NB4 (cell line): ENCODE measurements at regions not wholly inside any gene's neighbourhood (a gene's known extent, or its start where the extent isn't known, plus 50 kb on each side); places are given as distances from the start of the nearest gene placed in this dataset.

Source experiments
- MYC ChIP-seq: IDR thresholded peaks from 2 replicates; pipeline ENCODE4 v1.6.1; 2011; ENCODE audit warnings: low read depth, low read length
- POLR2A ChIP-seq: IDR thresholded peaks from 2 replicates; pipeline ENCODE4 v1.6.1; 2011; ENCODE audit warnings: mild to moderate bottlenecking; ENCODE audit not compliant: insufficient read length; ENCODE audit errors: extremely low read depth
- TF ChIP-seq, protein P1 (sequence below): IDR thresholded peaks from one replicate; pipeline ENCODE4 v1.5.1; 2012; ENCODE audit warnings: low read depth, low read length

DNA sequence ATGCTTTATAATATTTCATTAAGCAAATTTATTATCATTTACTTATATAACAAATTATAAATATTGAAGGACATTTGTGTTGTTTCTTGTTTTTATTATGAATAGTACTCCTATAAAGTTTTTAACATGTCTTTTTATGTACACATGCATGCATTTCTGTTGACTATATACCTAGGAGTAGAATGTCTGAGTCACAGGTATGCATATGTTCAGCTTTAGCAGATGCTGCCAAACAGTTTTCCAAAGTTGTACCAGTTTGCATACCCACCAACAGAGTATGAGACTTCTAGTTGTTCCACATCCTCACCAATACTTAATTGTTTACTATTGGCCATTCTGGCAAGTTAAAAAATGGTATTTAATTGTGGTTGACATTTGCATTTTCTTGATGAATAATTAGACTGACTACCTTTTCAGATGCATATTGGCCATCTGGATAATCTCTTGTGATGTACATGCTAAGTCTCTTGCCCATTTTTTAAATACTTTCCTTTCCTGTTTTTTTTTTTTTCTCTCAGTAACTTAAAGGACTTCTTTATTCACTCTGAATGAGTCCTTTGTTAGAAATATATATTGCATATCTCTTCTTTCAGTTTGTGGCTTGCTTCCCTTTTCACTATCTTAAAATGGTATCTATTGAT, 132.2 kb upstream of the TRIM2 start:
- TF ChIP-seq, protein P1, sequence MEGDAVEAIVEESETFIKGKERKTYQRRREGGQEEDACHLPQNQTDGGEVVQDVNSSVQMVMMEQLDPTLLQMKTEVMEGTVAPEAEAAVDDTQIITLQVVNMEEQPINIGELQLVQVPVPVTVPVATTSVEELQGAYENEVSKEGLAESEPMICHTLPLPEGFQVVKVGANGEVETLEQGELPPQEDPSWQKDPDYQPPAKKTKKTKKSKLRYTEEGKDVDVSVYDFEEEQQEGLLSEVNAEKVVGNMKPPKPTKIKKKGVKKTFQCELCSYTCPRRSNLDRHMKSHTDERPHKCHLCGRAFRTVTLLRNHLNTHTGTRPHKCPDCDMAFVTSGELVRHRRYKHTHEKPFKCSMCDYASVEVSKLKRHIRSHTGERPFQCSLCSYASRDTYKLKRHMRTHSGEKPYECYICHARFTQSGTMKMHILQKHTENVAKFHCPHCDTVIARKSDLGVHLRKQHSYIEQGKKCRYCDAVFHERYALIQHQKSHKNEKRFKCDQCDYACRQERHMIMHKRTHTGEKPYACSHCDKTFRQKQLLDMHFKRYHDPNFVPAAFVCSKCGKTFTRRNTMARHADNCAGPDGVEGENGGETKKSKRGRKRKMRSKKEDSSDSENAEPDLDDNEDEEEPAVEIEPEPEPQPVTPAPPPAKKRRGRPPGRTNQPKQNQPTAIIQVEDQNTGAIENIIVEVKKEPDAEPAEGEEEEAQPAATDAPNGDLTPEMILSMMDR = no peak
- no peak for TF ChIP-seq POLR2A
- no peak for TF ChIP-seq MYC
